HCT116 (cell line): ENCODE measurements at regions not wholly inside any gene's neighbourhood (a gene's known extent, or its start where the extent isn't known, plus 50 kb on each side); places are given as distances from the start of the nearest gene placed in this dataset.
"Not testable (repeated sequence)": the region's sequence is repeated elsewhere in the genome, so short reads cannot be mapped to it uniquely, and the experiment has no call there.

ENCODE experiments used
- ATAC-seq: fragments of 200-7000 bp; cut with Tn5 transposase; 2 replicates; pipeline ENCODE4 v1.9.1; 2020; ENCODE audit warnings: mild to moderate bottlenecking, moderate library complexity
- BruUV-seq: library from RNA; stranded (reverse); fragments of 400-500 nt; replicated peaks from 2 replicates; lab custom pipeline; 2021; lab: Mats Ljungman, UMichigan
- CTCF ChIA-PET: fragments of 300-600 bp; sonication (Branson Sonifier 250); formaldehyde crosslinking; loops from one replicate; lab custom pipeline; 2021; ENCODE audit warnings: antibody characterized with exemption; lab: Charles Lee
- POLR2A ChIA-PET: fragments of 300-600, 350-600 bp; sonication (Branson Sonifier 250); formaldehyde crosslinking; loops from one replicate; lab custom pipeline; 2021; ENCODE audit warnings: antibody characterized with exemption; lab: Charles Lee
- RAD21 ChIA-PET, 2 experiments: fragments of 300-600 bp; sonication (Branson Sonifier 250); formaldehyde crosslinking; loops; one replicate each; lab custom pipeline; 2023; ENCODE audit warnings: low total read pairs in 2 of 2; ENCODE audit not compliant: uncharacterized antibody in 2 of 2, unreplicated experiment in 2 of 2, low non-redundant PET in 1 of 2; lab: Charles Lee
- DNase-seq: peaks from one replicate; pipeline ENCODE4 v3.0.0-alpha.2; 2010; ENCODE audit warnings: low read depth, low spot score
- H2AFZ ChIP-seq: fragments of 200-600 bp; shearing (Covaris generic), sonication (generic); 2 replicates; pipeline ENCODE4 v1.6.1; 2017; ENCODE audit warnings: low read depth, mixed run types, mixed read lengths, antibody characterized with exemption, low read length; ENCODE audit not compliant: poor library complexity, severe bottlenecking
- H3K27ac ChIP-seq: 2 replicates; pipeline ENCODE4 v1.5.1; 2012; ENCODE audit warnings: low read depth, low read length
- H3K27me3 ChIP-seq: fragments of 200-600 bp; sonication (generic); 2 replicates; pipeline ENCODE4 v1.6.1; 2016; ENCODE audit warnings: mixed run types, low read length, mixed read lengths; ENCODE audit not compliant: insufficient read depth
- H3K36me3 ChIP-seq, 2 experiments: fragments of 200-500 bp in 1 of 2; fragments of 200-600 bp in 1 of 2; sonication (Bioruptor generic) in 1 of 2; sonication (generic) in 1 of 2; 2 replicates each; pipeline versions ENCODE4 v1.5.1 to v1.6.1; 2014 to 2016; ENCODE audit warnings: low read length in 2 of 2, inconsistent platforms in 1 of 2, mixed read lengths in 1 of 2, mixed run types in 1 of 2; ENCODE audit not compliant: insufficient read depth in 2 of 2, control insufficient read depth in 1 of 2
- H3K4me1 ChIP-seq, 2 experiments: fragments of 200-600 bp in 1 of 2; sonication (generic) in 1 of 2; 2 replicates each; pipeline versions ENCODE4 v1.5.1 to v1.6.1; 2012 to 2017; ENCODE audit warnings: low read length in 2 of 2, inconsistent platforms in 1 of 2, mild to moderate bottlenecking in 1 of 2, mixed read lengths in 1 of 2, mixed run types in 1 of 2, moderate library complexity in 1 of 2; ENCODE audit not compliant: insufficient read depth in 2 of 2, control insufficient read depth in 1 of 2
- H3K4me2 ChIP-seq: fragments of 200-600 bp; sonication (generic); 2 replicates; pipeline ENCODE4 v1.6.1; 2017; ENCODE audit warnings: mixed run types, low read length, mixed read lengths
- H3K4me3 ChIP-seq, 2 experiments: fragments of 200-600 bp in 1 of 2; sonication (generic) in 1 of 2; replicated peaks in 1 of 2; 2 replicates each; pipeline ENCODE4 v1.5.1; 2011 to 2016; ENCODE audit warnings: low read length in 2 of 2, control low read depth in 1 of 2, low read depth in 1 of 2, mild to moderate bottlenecking in 1 of 2, mixed read lengths in 1 of 2, mixed run types in 1 of 2
- H3K79me2 ChIP-seq: fragments of 200-600 bp; sonication (generic); 2 replicates; pipeline ENCODE4 v1.6.1; 2017; ENCODE audit warnings: mild to moderate bottlenecking, mixed run types, low read length, moderate library complexity, mixed read lengths; ENCODE audit not compliant: insufficient read depth
- H3K9ac ChIP-seq: fragments of 200-600 bp; sonication (generic); 2 replicates; pipeline ENCODE4 v1.6.1; 2016; ENCODE audit warnings: low read length, mixed read lengths
- H3K9me2 ChIP-seq: fragments of 200-600 bp; sonication (generic), shearing (Covaris generic); 2 replicates; pipeline ENCODE4 v1.6.1; 2017; ENCODE audit warnings: mixed run types, mild to moderate bottlenecking, moderate library complexity; ENCODE audit not compliant: insufficient read depth
- H3K9me3 ChIP-seq, 2 experiments: fragments of 200-500 bp in 1 of 2; fragments of 200-600 bp in 1 of 2; sonication (Bioruptor generic) in 1 of 2; sonication (generic) in 1 of 2; 2 replicates each; pipeline ENCODE4 v1.6.1; 2014 to 2017; ENCODE audit warnings: low read length in 2 of 2, mixed read lengths in 2 of 2, inconsistent platforms in 1 of 2, low read depth in 1 of 2, mild to moderate bottlenecking in 1 of 2, mixed run types in 1 of 2, moderate library complexity in 1 of 2; ENCODE audit not compliant: control insufficient read depth in 1 of 2, insufficient read depth in 1 of 2
- H4K20me1 ChIP-seq: fragments of 200-600 bp; sonication (generic), shearing (Covaris generic); 2 replicates; pipeline ENCODE4 v1.6.1; 2017; ENCODE audit warnings: mixed run types, mild to moderate bottlenecking, moderate library complexity; ENCODE audit not compliant: insufficient read depth
- ATF3 ChIP-seq: IDR thresholded peaks from 2 replicates; pipeline ENCODE4 v1.6.1; 2012
- CEBPB ChIP-seq: IDR thresholded peaks from 2 replicates; pipeline ENCODE4 v1.6.1; 2012; ENCODE audit warnings: low read depth
- CTCF ChIP-seq, 3 experiments: fragments of 200-600 bp in 1 of 3; sonication (generic) in 1 of 3; IDR thresholded peaks in 2 of 3; conservative IDR thresholded peaks in 1 of 3; 2 replicates each; pipeline ENCODE4 v1.5.1; 2012 to 2017; ENCODE audit warnings: low read depth in 2 of 3, low read length in 2 of 3, antibody characterized with exemption in 1 of 3, borderline replicate concordance in 1 of 3, control low read depth in 1 of 3, mild to moderate bottlenecking in 1 of 3, mixed read lengths in 1 of 3, mixed run types in 1 of 3, moderate library complexity in 1 of 3; ENCODE audit not compliant: insufficient read depth in 1 of 3
- EGR1 ChIP-seq: IDR thresholded peaks from 2 replicates; pipeline ENCODE4 v1.6.1; 2012; ENCODE audit warnings: low read depth
- ELF1 ChIP-seq: IDR thresholded peaks from 2 replicates; pipeline ENCODE4 v1.6.1; 2012; ENCODE audit warnings: low read depth, borderline replicate concordance
- FOSL1 ChIP-seq: IDR thresholded peaks from 2 replicates; pipeline ENCODE4 v1.6.1; 2012; ENCODE audit warnings: low read depth
- JUND ChIP-seq: IDR thresholded peaks from 2 replicates; pipeline ENCODE4 v1.6.1; 2012
- POLR2A ChIP-seq: IDR thresholded peaks from 2 replicates; pipeline ENCODE4 v1.7.0; 2011; ENCODE audit warnings: borderline replicate concordance; ENCODE audit not compliant: insufficient read depth, insufficient read length; ENCODE audit errors: extremely low read depth
- RAD21 ChIP-seq: IDR thresholded peaks from 2 replicates; pipeline ENCODE4 v1.6.1; 2012; ENCODE audit warnings: low read depth, mild to moderate bottlenecking
- SIN3A ChIP-seq: IDR thresholded peaks from 2 replicates; pipeline ENCODE4 v1.6.1; 2012; ENCODE audit warnings: low read depth
- SP1 ChIP-seq: IDR thresholded peaks from 2 replicates; pipeline ENCODE4 v1.6.1; 2012; ENCODE audit warnings: low read depth
- SRF ChIP-seq: IDR thresholded peaks from 2 replicates; pipeline ENCODE4 v1.6.1; 2012; ENCODE audit warnings: low read depth
- YY1 ChIP-seq: IDR thresholded peaks from 2 replicates; pipeline ENCODE4 v1.6.1; 2011; ENCODE audit warnings: low read length, low read depth, moderate library complexity, mild to moderate bottlenecking; ENCODE audit not compliant: insufficient replicate concordance; ENCODE audit errors: extremely low read depth
- ZBTB33 ChIP-seq: IDR thresholded peaks from 2 replicates; pipeline ENCODE4 v1.6.1; 2011; ENCODE audit warnings: mild to moderate bottlenecking, low read length, moderate library complexity; ENCODE audit not compliant: insufficient replicate concordance; ENCODE audit errors: extremely low read depth
- ZFX ChIP-seq: fragments of 450-650 bp; IDR thresholded peaks from 2 replicates; pipeline ENCODE4 v1.6.1; 2017
- ZNF274 ChIP-seq: fragments of 200-500 bp; sonication (Bioruptor generic); IDR thresholded peaks from 2 replicates; pipeline ENCODE4 v1.6.1; 2014; ENCODE audit warnings: mild to moderate bottlenecking, low read depth, low read length, inconsistent platforms
- intact Hi-C: fragments of 100-400 bp; cut with micrococcal nuclease; formaldehyde crosslinking; loops from 2 replicates; pipeline ENCODE4 v1.10.0; 2022

GRCh38 chr12:75690296-75690955 is 179.0 kb upstream of the KRR1 start:
- Histone ChIP-seq H2AFZ (no peak overlapping the region), H3K9me2 (no peaks in the 10 kb centered on the region), H3K9ac (no peak overlapping the region), H3K9me3 (no peaks in the 10 kb centered on the region), H3K4me1 (peaks cover 30 to 60% of the 10 kb centered on the region in 2 experiments), H3K4me2 (no peak overlapping the region), H3K36me3 (peaks cover 2 to 5% of the 10 kb centered on the region in 2 experiments; a peak in 2 of 4 replicates), H3K4me3 (no peak overlapping the region), H4K20me1 (no peaks in the 10 kb centered on the region), H3K27me3 (no peaks in the 10 kb centered on the region), H3K27ac (peak overlapping the region; percentile 15), H3K79me2 (no peaks in the 10 kb centered on the region)
- ATAC-seq (no peak), DNase-seq (no peak)
- ChIA-PET CTCF (no interaction called here), RAD21 (no interaction called here), POLR2A (no interaction called here)
- no TSS peak for BruUV-seq
- TF ChIP-seq SP1 = no peak
- no peak for TF ChIP-seq JUND
- TF ChIP-seq POLR2A = no peak
- TF ChIP-seq EGR1 = no peak
- TF ChIP-seq ATF3 = no peak
- no peak for TF ChIP-seq ZBTB33
- no peak for TF ChIP-seq FOSL1
- no peak for TF ChIP-seq YY1
- no peak for TF ChIP-seq SIN3A
- TF ChIP-seq CEBPB = no peak
- no peak for TF ChIP-seq SRF
- TF ChIP-seq ELF1 = no peak
- TF ChIP-seq ZNF274 = no peak
- TF ChIP-seq CTCF (IDR thresholded peaks at IDR 0.05 in 2 of 3, conservative IDR thresholded peaks at IDR 0.05 in 1 of 3; ENCODE audit: borderline replicate concordance in 1 of 3, insufficient read depth in 1 of 3, low read depth in 2 of 3, low read length in 2 of 3) = no peak
- no peak for TF ChIP-seq RAD21
- TF ChIP-seq ZFX = no peak
- intact Hi-C loops = no loop called here

GRCh38 chr12:75686233-75686632 is 174.8 kb upstream of the KRR1 start:
- H3K4me3 ChIP-seq, intact Hi-C loops, CTCF ChIA-PET, H2AFZ ChIP-seq, H4K20me1 ChIP-seq, DNase-seq, ATAC-seq, H3K9me3 ChIP-seq, H3K79me2 ChIP-seq, H3K4me2 ChIP-seq, H3K27me3 ChIP-seq, RAD21 ChIA-PET, H3K9me2 ChIP-seq, POLR2A ChIA-PET, BruUV-seq, H3K9ac ChIP-seq, H3K36me3 ChIP-seq: not testable (repeated sequence)
- Histone ChIP-seq H3K4me1 (peaks cover 30 to 48% of the 10 kb centered on the region in 2 experiments), H3K27ac (peak overlapping the region; percentile 65; the same call in 1 of the 2 replicates)
